H1 (cell line): ENCODE measurements at regions not wholly inside any gene's neighbourhood (a gene's known extent, or its start where the extent isn't known, plus 50 kb on each side); places are given as distances from the start of the nearest gene placed in this dataset.

ENCODE experiments used
- CTCF ChIA-PET: fragments of 300-600 bp; sonication (Branson Sonifier 250); formaldehyde crosslinking; loops from one replicate; lab custom pipeline; 2021; ENCODE audit not compliant: partially characterized antibody; lab: Charles Lee
- POLR2A ChIA-PET: fragments of 300-600 bp; sonication (Branson Sonifier 250); formaldehyde crosslinking; loops from one replicate; lab custom pipeline; 2021; ENCODE audit warnings: inconsistent platforms; ENCODE audit not compliant: partially characterized antibody; lab: Charles Lee
- DNase-seq, 2 experiments: peaks; one replicate each; pipeline versions ENCODE4 v3.0.0 to v3.0.0-alpha.2; 2010 to 2022; ENCODE audit warnings: low spot score in 2 of 2, low read depth in 1 of 2, mixed read lengths in 1 of 2
- FAIRE-seq: peaks from 2 replicates; lab custom pipeline; 2011; peaks lifted over from hg19 to GRCh38; lab: Jason Lieb, UNC
- H2AFZ ChIP-seq: 2 replicates; pipeline ENCODE4 v1.8.1; 2012; ENCODE audit warnings: low read length, inconsistent platforms
- H2AK5ac ChIP-seq: 2 replicates; pipeline ENCODE4 v1.6.1; 2013; ENCODE audit warnings: low read depth, low read length
- H2BK120ac ChIP-seq: replicated peaks from 2 replicates; pipeline ENCODE3; 2013; ENCODE audit warnings: low read depth, low read length, inconsistent platforms
- H2BK12ac ChIP-seq: 2 replicates; pipeline ENCODE4 v1.6.1; 2013; ENCODE audit warnings: low read depth, low read length
- H2BK15ac ChIP-seq: 2 replicates; pipeline ENCODE4 v1.6.1; 2013; ENCODE audit warnings: low read length
- H2BK20ac ChIP-seq: 2 replicates; pipeline ENCODE4 v1.6.1; 2013; ENCODE audit warnings: low read length
- H2BK5ac ChIP-seq: 2 replicates; pipeline ENCODE4 v1.6.1; 2013; ENCODE audit warnings: low read depth, low read length
- H3K14ac ChIP-seq: 2 replicates; pipeline ENCODE4 v1.6.1; 2013; ENCODE audit warnings: inconsistent platforms; ENCODE audit not compliant: insufficient read length
- H3K18ac ChIP-seq: 2 replicates; pipeline ENCODE4 v1.6.1; 2013; ENCODE audit warnings: low read length; ENCODE audit errors: extremely low read depth
- H3K23ac ChIP-seq: 2 replicates; pipeline ENCODE4 v1.6.1; 2013; ENCODE audit warnings: inconsistent platforms; ENCODE audit not compliant: insufficient read length
- H3K23me2 ChIP-seq: 2 replicates; pipeline ENCODE4 v1.6.1; 2013; ENCODE audit warnings: low read depth, low read length
- H3K27ac ChIP-seq: 2 replicates; pipeline ENCODE4 v1.6.1; 2011; ENCODE audit warnings: low read depth, low read length, inconsistent platforms
- H3K27me3 ChIP-seq, 4 experiments: replicated peaks in 1 of 4; 1 replicate in 1 of 4; 2 replicates in 3 of 4; pipeline versions ENCODE4 v1.6.1 to v1.8.1; 2011 to 2013; ENCODE audit warnings: low read length in 3 of 4, mild to moderate bottlenecking in 3 of 4, inconsistent platforms in 2 of 4, mixed read lengths in 2 of 4, moderate library complexity in 1 of 4; ENCODE audit not compliant: control insufficient read depth in 3 of 4, insufficient read depth in 3 of 4; ENCODE audit errors: extremely low read depth in 1 of 4
- H3K36me3 ChIP-seq, 4 experiments: 2 replicates each; pipeline versions ENCODE4 v1.6.1 to v1.8.1; 2011 to 2013; ENCODE audit warnings: mild to moderate bottlenecking in 4 of 4, low read length in 3 of 4, moderate library complexity in 2 of 4, control low read depth in 1 of 4, inconsistent platforms in 1 of 4; ENCODE audit not compliant: insufficient read depth in 4 of 4, control insufficient read depth in 2 of 4
- H3K4ac ChIP-seq: replicated peaks from 2 replicates; pipeline ENCODE3; 2013; ENCODE audit warnings: low read length, low read depth, mixed read lengths, inconsistent platforms; ENCODE audit not compliant: insufficient read length
- H3K4me1 ChIP-seq, 4 experiments: replicated peaks in 1 of 4; 1 replicate in 1 of 4; 2 replicates in 3 of 4; pipeline versions ENCODE4 v1.6.1 to v1.8.1; 2011 to 2013; ENCODE audit warnings: low read length in 3 of 4, inconsistent platforms in 2 of 4, mixed read lengths in 1 of 4; ENCODE audit not compliant: insufficient read depth in 4 of 4, control insufficient read depth in 3 of 4
- H3K4me2 ChIP-seq, 2 experiments: 2 replicates each; pipeline versions ENCODE4 v1.6.1 to v1.8.1; 2011 to 2013; ENCODE audit warnings: low read depth in 2 of 2, low read length in 2 of 2, control low read depth in 1 of 2, inconsistent platforms in 1 of 2, mild to moderate bottlenecking in 1 of 2; ENCODE audit not compliant: insufficient read depth in 1 of 2
- H3K4me3 ChIP-seq, 4 experiments: fragments of 200-600, 300-600 bp in 1 of 4; sonication (generic), shearing (Covaris generic), sonication (Bioruptor Twin) in 1 of 4; 2 replicates each; pipeline versions ENCODE4 v1.5.1 to v1.8.1; 2011 to 2016; ENCODE audit warnings: low read length in 4 of 4, low read depth in 3 of 4, control low read depth in 2 of 4, inconsistent platforms in 2 of 4, mild to moderate bottlenecking in 2 of 4, mixed read lengths in 1 of 4, moderate library complexity in 1 of 4; ENCODE audit not compliant: insufficient read depth in 2 of 4; ENCODE audit errors: extremely low read depth in 1 of 4
- H3K56ac ChIP-seq: replicated peaks from 2 replicates; pipeline ENCODE3; 2013; ENCODE audit warnings: low read depth, mild to moderate bottlenecking, mixed read lengths, low read length, inconsistent platforms; ENCODE audit not compliant: insufficient read length
- H3K79me1 ChIP-seq: 2 replicates; pipeline ENCODE4 v1.6.1; 2013; ENCODE audit warnings: low read depth, low read length, control low read depth
- H3K79me2 ChIP-seq, 2 experiments: 2 replicates each; pipeline versions ENCODE4 v1.6.1 to v1.8.1; 2012 to 2013; ENCODE audit warnings: low read length in 2 of 2, mild to moderate bottlenecking in 2 of 2, inconsistent platforms in 1 of 2; ENCODE audit not compliant: insufficient read depth in 2 of 2, control insufficient read depth in 1 of 2
- H3K9ac ChIP-seq, 4 experiments: replicated peaks in 1 of 4; 1 replicate in 1 of 4; 2 replicates in 3 of 4; pipeline versions ENCODE4 v1.6.1 to v1.8.1; 2011 to 2013; ENCODE audit warnings: low read depth in 3 of 4, low read length in 3 of 4, control low read depth in 2 of 4, mild to moderate bottlenecking in 2 of 4, moderate library complexity in 2 of 4, inconsistent platforms in 1 of 4; ENCODE audit errors: extremely low read depth in 1 of 4
- H3K9me3 ChIP-seq, 2 experiments: 2 replicates each; pipeline versions ENCODE4 v1.6.1 to v1.8.1; 2012 to 2013; ENCODE audit warnings: mild to moderate bottlenecking in 2 of 2, moderate library complexity in 2 of 2, control low read depth in 1 of 2, inconsistent platforms in 1 of 2, low read depth in 1 of 2, low read length in 1 of 2, mixed read lengths in 1 of 2; ENCODE audit not compliant: insufficient read depth in 2 of 2
- H4K20me1 ChIP-seq, 2 experiments: replicated peaks in 1 of 2; 2 replicates each; pipeline versions ENCODE3 to v1.8.1; 2011 to 2013; ENCODE audit warnings: inconsistent platforms in 2 of 2, low read length in 2 of 2, mild to moderate bottlenecking in 1 of 2; ENCODE audit not compliant: insufficient read depth in 2 of 2, control insufficient read depth in 1 of 2
- H4K5ac ChIP-seq: 2 replicates; pipeline ENCODE4 v1.6.1; 2013; ENCODE audit warnings: low read length, low read depth, mixed read lengths, inconsistent platforms; ENCODE audit not compliant: insufficient read length
- H4K8ac ChIP-seq: 2 replicates; pipeline ENCODE4 v1.8.0; 2013; ENCODE audit warnings: mild to moderate bottlenecking, moderate library complexity, low read length, inconsistent platforms; ENCODE audit not compliant: insufficient read depth; ENCODE audit errors: extremely low read depth
- H4K91ac ChIP-seq: replicated peaks from 2 replicates; pipeline ENCODE3; 2013; ENCODE audit warnings: low read length, mixed read lengths, inconsistent platforms; ENCODE audit not compliant: insufficient read length
- ATF2 ChIP-seq: IDR thresholded peaks from 2 replicates; pipeline ENCODE4 v1.6.1; 2012; ENCODE audit warnings: low read length, inconsistent platforms
- CBX5 ChIP-seq: fragments of 300-800, 300-1000 bp; sonication (generic); IDR thresholded peaks from 2 replicates; pipeline ENCODE4 v1.7.1; 2016; ENCODE audit warnings: antibody characterized with exemption, low read length, low read depth
- CEBPB ChIP-seq: IDR thresholded peaks from 2 replicates; pipeline ENCODE4 v1.6.1; 2012; ENCODE audit warnings: low read depth, low read length
- CREB1 ChIP-seq: IDR thresholded peaks from 2 replicates; pipeline ENCODE4 v1.6.1; 2012; ENCODE audit warnings: inconsistent platforms
- EP300 ChIP-seq, 2 experiments: IDR thresholded peaks; 1 replicate in 1 of 2; 2 replicates in 1 of 2; pipeline ENCODE4 v1.6.1; 2011 to 2012; ENCODE audit warnings: low read depth in 2 of 2, low read length in 2 of 2, mild to moderate bottlenecking in 2 of 2, borderline replicate concordance in 1 of 2, inconsistent platforms in 1 of 2, moderate library complexity in 1 of 2
- GTF2F1 ChIP-seq: IDR thresholded peaks from 2 replicates; pipeline ENCODE4 v1.6.1; 2012; ENCODE audit warnings: low read depth, low read length, improper control_type of control experiment, borderline replicate concordance
- HDAC2 ChIP-seq, 2 experiments: fragments of 300-600 bp in 1 of 2; sonication (generic) in 1 of 2; IDR thresholded peaks; 2 replicates each; pipeline ENCODE4 v1.6.1; 2011 to 2012; ENCODE audit warnings: low read depth in 2 of 2, low read length in 2 of 2, mild to moderate bottlenecking in 2 of 2, moderate library complexity in 2 of 2, borderline replicate concordance in 1 of 2, inconsistent platforms in 1 of 2
- RAD21 ChIP-seq, 2 experiments: IDR thresholded peaks in 1 of 2; conservative IDR thresholded peaks in 1 of 2; 2 replicates each; pipeline ENCODE4 v1.6.1; 2011; ENCODE audit warnings: low read depth in 2 of 2, low read length in 2 of 2, improper control_type of control experiment in 1 of 2, inconsistent platforms in 1 of 2, mild to moderate bottlenecking in 1 of 2, moderate library complexity in 1 of 2
- SUZ12 ChIP-seq: fragments of 200-600 bp; sonication (generic); IDR thresholded peaks from 2 replicates; pipeline ENCODE4 v1.6.1; 2012; ENCODE audit warnings: mild to moderate bottlenecking, inconsistent platforms, low read length, moderate library complexity, mixed read lengths
- TCF12 ChIP-seq: IDR thresholded peaks from 2 replicates; pipeline ENCODE4 v1.6.1; 2011; ENCODE audit warnings: low read depth, mild to moderate bottlenecking, low read length
- TEAD4 ChIP-seq: IDR thresholded peaks from 2 replicates; pipeline ENCODE4 v1.6.1; 2012; ENCODE audit warnings: low read depth, low read length, inconsistent platforms, mixed read lengths
- YY1 ChIP-seq: IDR thresholded peaks from 2 replicates; pipeline ENCODE4 v1.6.1; 2011; ENCODE audit warnings: low read depth, mild to moderate bottlenecking, low read length
- WGBS, 2 experiments: shearing (Covaris generic) in 1 of 2; methylation state at CpG; one replicate each; pipeline versions ENCODE4 v1.1.6 to v1.1.7; 2013 to 2015; ENCODE audit warnings: low lambda C conversion rate in 2 of 2, mixed read lengths in 2 of 2, inconsistent platforms in 1 of 2, low coverage in 1 of 2, missing lambda C conversion rate in 1 of 2; ENCODE audit not compliant: insufficient replicate concordance in 2 of 2, insufficient coverage in 1 of 2, insufficient read length in 1 of 2; ENCODE audit errors: extremely low coverage in 1 of 2, missing lambda C conversion rate in 1 of 2; 5-methylcytosine and 5-hydroxymethylcytosine counted together

- POLR2A ChIA-PET: no interaction called here
- no peak for TF ChIP-seq CEBPB
- TF ChIP-seq CREB1: no peak
- no peak for TF ChIP-seq ATF2
- no peak for TF ChIP-seq TEAD4
- no peak for TF ChIP-seq HDAC2 (IDR thresholded peaks at IDR 0.05; ENCODE audit: borderline replicate concordance in 1 of 2, low read depth in 2 of 2, low read length in 2 of 2)
- TF ChIP-seq TCF12: no peak
- no peak for TF ChIP-seq YY1
- TF ChIP-seq CBX5: no peak
- TF ChIP-seq RAD21 (IDR thresholded peaks at IDR 0.05 in 1 of 2, conservative IDR thresholded peaks at IDR 0.05 in 1 of 2; ENCODE audit: low read depth in 2 of 2, low read length in 2 of 2): no peak
- no peak for TF ChIP-seq SUZ12
- no peak for TF ChIP-seq EP300 (IDR thresholded peaks at IDR 0.05; ENCODE audit: borderline replicate concordance in 1 of 2, low read depth in 2 of 2, low read length in 2 of 2)
- no peak for TF ChIP-seq GTF2F1
Observed at GRCh38 chr4:127139788-127140286, 492.9 kb upstream of the INTU start.

More at GRCh38 chr4:127139788-127140286, 492.9 kb upstream of the INTU start:
- Histone ChIP-seq H4K91ac (no peak overlapping the region), H3K9ac (no peak overlapping the region), H2BK5ac (no peak overlapping the region), H4K20me1 (no peaks in the 10 kb centered on the region), H3K4me1 (peaks cover 0 to 2% (median 0%) of the 10 kb centered on the region in 4 experiments; a peak in 1 of 7 replicates), H3K4me3 (no peak overlapping the region), H3K4ac (no peak overlapping the region), H2BK12ac (no peak overlapping the region), H4K8ac (no peak overlapping the region), H2AFZ (0 out of 2 replicates have a peak overlapping the region, but pooled peaks have one; percentile 81), H3K79me1 (no peaks in the 10 kb centered on the region), H2BK20ac (no peak overlapping the region), H3K23ac (no peak overlapping the region), H3K9me3 (no peaks in the 10 kb centered on the region), H2BK120ac (no peak overlapping the region), H3K23me2 (no peaks in the 10 kb centered on the region), H3K36me3 (no peaks in the 10 kb centered on the region), H3K79me2 (no peaks in the 10 kb centered on the region), H3K56ac (no peak overlapping the region), H3K27me3 (no peaks in the 10 kb centered on the region), H3K4me2 (no peak overlapping the region), H2AK5ac (no peak overlapping the region), H2BK15ac (no peak overlapping the region), H3K18ac (no peak overlapping the region; the same call in 1 of the 2 replicates), H3K27ac (no peak overlapping the region), H4K5ac (no peak overlapping the region), H3K14ac (no peak overlapping the region)
- DNase-seq: no peak
- no peak for FAIRE-seq
- CTCF ChIA-PET: no interaction called here
- 90% methylated on average over 6 of the region's 6 CpGs; no CpG with 5 or more reads in 1 of the 2 experiments for WGBS, 2 experiments
